Adrenal gland (tissue), 5 donors: ENCODE measurements at regions not wholly inside any gene's neighbourhood (a gene's known extent, or its start where the extent isn't known, plus 50 kb on each side); places are given as distances from the start of the nearest gene placed in this dataset.

Source experiments
- POLR2A ChIP-seq, 2 donors: fragments of 450-650 bp; IDR thresholded peaks; one replicate each; pipeline ENCODE4 v1.6.1; 2017; ENCODE audit warnings: antibody characterized with exemption in 2 of 2, mild to moderate bottlenecking in 2 of 2, moderate library complexity in 1 of 2
- TF ChIP-seq, protein P1 (sequence below), 6 experiments: fragments of 450-650 bp in 4 of 6; fragments of 200-600 bp in 2 of 6; sonication (generic) in 1 of 6; IDR thresholded peaks; 1 replicate in 5 of 6; 2 replicates in 1 of 6; pipeline versions ENCODE4 v1.5.1 to v1.8.0; 2016 to 2021; ENCODE audit warnings: antibody characterized with exemption in 6 of 6, mild to moderate bottlenecking in 2 of 6, moderate library complexity in 1 of 6
- donor health status: DM: no; HTN: no; CAD: no.

DNA sequence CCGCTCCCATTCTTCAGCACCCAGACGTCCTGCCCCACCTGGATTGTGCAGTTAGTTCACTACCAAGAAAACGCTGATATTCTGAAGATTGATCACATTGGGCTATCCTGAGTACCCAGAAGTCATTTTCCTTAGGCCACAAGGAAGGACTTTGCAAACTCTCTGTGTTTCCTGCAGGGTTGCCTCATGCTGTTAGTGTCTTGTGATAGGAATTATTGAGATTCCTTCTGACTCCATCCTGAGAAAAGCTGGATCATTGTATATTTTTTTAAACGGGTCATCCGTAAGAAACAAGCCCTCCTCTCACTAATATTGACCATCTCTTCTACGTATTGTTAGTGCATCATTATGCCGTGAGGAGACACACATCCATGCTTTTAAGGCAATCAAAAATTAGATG is 96.0 kb upstream of the DAPK1 start:
- TF ChIP-seq, protein P1, sequence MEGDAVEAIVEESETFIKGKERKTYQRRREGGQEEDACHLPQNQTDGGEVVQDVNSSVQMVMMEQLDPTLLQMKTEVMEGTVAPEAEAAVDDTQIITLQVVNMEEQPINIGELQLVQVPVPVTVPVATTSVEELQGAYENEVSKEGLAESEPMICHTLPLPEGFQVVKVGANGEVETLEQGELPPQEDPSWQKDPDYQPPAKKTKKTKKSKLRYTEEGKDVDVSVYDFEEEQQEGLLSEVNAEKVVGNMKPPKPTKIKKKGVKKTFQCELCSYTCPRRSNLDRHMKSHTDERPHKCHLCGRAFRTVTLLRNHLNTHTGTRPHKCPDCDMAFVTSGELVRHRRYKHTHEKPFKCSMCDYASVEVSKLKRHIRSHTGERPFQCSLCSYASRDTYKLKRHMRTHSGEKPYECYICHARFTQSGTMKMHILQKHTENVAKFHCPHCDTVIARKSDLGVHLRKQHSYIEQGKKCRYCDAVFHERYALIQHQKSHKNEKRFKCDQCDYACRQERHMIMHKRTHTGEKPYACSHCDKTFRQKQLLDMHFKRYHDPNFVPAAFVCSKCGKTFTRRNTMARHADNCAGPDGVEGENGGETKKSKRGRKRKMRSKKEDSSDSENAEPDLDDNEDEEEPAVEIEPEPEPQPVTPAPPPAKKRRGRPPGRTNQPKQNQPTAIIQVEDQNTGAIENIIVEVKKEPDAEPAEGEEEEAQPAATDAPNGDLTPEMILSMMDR (IDR thresholded peaks at IDR 0.05) = no peak
- TF ChIP-seq POLR2A (IDR thresholded peaks at IDR 0.05) = no peak
